ENCODE measurements at regions not wholly inside any gene's neighbourhood (a gene's known extent, or its start where the extent isn't known, plus 50 kb on each side); places are given as distances from the start of the nearest gene placed in this dataset.
A peak's percentile ranks its signal among the peaks of the same experiment; 100 is the strongest.
"Not testable (repeated sequence)": the region's sequence is repeated elsewhere in the genome, so short reads cannot be mapped to it uniquely, and the experiment has no call there.

DNA sequence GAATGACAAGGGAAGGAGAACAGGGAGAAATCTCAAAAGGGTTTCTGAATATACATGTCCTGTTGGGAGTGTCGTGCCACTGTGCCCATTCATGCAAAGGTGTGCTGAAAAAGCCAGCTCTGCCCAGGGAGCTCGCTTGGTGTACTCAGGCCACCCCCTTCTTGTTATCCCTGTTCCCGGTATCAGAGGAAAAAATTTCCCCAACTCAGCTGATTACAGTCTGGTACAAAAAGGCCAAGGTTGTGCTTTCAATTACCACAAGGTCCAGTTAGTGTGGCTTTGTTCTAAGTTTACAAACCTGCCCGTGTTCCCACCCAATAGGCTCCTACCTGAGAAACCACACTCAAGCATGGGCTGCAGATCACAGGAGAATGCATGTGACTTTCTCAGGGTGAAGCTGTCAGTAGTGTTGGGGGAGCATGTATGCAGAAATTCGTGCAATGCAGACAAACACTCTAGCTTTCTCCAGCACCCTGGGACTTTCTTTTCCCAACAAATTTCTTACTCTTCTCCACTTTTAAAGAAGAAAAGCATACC is 648.5 kb downstream of the NR2F2 start:
- H3K9me3 Mint-ChIP-seq (ENCODE audit: unreplicated experiment): no peaks in the 10 kb centered on the region
- DNase-seq (ENCODE audit: extremely low spot score, unreplicated experiment): no peak
- no peak overlapping the region for H3K27ac Mint-ChIP-seq (ENCODE audit: unreplicated experiment)

DNA sequence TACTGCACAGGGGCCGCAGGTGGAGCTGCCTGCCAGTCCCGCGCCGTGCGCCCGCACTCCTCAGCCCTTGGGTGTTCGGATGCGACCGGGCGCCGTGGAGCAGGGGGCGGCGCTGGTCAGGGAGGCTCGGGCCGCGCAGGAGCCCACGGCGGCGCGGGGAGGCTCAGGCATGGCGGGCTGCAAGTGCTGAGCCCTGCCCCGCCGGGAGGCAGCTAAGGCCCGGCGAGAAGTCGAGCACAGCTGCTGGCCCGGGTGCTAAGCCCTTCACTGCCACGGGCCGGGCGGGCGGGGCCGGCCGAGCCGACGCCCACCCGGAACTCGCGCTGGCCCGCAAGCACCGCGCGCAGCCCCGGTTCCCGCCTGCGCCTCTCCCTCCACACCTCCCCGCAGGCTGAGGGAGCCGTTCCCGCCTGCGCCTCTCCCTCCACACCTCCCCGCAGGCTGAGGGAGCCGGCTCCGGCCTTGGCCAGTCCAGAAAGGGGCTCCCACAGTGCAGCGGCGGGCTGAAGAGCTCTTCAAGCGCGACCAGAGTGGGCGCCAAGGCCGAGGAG is 653.7 kb downstream of the NR2F2 start:
- H3K4me1 Mint-ChIP-seq (ENCODE audit: unreplicated experiment); H3K27ac Mint-ChIP-seq (ENCODE audit: unreplicated experiment); DNase-seq (ENCODE audit: extremely low spot score, unreplicated experiment); H3K36me3 Mint-ChIP-seq (ENCODE audit: unreplicated experiment): not testable (repeated sequence)
- Mint-ChIP-seq H3K27me3 (ENCODE audit: unreplicated experiment) (peaks cover 15% of the 10 kb centered on the region), H3K9me3 (ENCODE audit: unreplicated experiment) (peaks cover 21% of the 10 kb centered on the region), H3K4me3 (ENCODE audit: unreplicated experiment) (peak overlapping the region; percentile 39)

More for the DNA sequence above, 648.5 kb downstream of the NR2F2 start:
- Mint-ChIP-seq H3K4me1 (ENCODE audit: unreplicated experiment) (no peaks in the 10 kb centered on the region), H3K36me3 (ENCODE audit: unreplicated experiment) (no peaks in the 10 kb centered on the region), H3K4me3 (ENCODE audit: unreplicated experiment) (no peak overlapping the region), H3K27me3 (ENCODE audit: unreplicated experiment) (peaks cover 12% of the 10 kb centered on the region)
- TF ChIP-seq, protein P1, sequence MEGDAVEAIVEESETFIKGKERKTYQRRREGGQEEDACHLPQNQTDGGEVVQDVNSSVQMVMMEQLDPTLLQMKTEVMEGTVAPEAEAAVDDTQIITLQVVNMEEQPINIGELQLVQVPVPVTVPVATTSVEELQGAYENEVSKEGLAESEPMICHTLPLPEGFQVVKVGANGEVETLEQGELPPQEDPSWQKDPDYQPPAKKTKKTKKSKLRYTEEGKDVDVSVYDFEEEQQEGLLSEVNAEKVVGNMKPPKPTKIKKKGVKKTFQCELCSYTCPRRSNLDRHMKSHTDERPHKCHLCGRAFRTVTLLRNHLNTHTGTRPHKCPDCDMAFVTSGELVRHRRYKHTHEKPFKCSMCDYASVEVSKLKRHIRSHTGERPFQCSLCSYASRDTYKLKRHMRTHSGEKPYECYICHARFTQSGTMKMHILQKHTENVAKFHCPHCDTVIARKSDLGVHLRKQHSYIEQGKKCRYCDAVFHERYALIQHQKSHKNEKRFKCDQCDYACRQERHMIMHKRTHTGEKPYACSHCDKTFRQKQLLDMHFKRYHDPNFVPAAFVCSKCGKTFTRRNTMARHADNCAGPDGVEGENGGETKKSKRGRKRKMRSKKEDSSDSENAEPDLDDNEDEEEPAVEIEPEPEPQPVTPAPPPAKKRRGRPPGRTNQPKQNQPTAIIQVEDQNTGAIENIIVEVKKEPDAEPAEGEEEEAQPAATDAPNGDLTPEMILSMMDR (IDR thresholded peaks at IDR 0.05): no peak

DNA sequence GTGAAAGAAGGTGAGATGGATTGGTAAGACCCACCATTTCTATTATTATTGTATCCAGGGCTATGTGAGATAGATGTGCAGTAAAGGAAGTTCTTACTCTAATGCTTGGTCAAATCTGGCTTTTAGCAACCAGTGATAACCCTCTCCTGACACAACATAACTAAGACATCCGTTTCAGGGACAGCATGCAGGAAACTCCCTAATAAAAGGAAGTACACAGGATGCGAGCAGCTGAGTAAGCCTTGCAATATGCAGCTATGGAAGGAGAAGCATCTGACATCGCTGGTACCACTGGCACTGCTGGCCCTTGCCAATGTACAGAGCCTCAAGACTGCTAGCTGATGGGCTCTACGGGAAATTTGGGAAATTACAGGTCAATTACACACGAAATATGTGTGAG is 662.3 kb downstream of the NR2F2 start:
- Mint-ChIP-seq H3K36me3 (ENCODE audit: unreplicated experiment) (no peaks in the 10 kb centered on the region), H3K4me1 (ENCODE audit: unreplicated experiment) (no peaks in the 10 kb centered on the region), H3K27me3 (ENCODE audit: unreplicated experiment) (no peaks in the 10 kb centered on the region), H3K27ac (ENCODE audit: unreplicated experiment) (no peak overlapping the region), H3K9me3 (ENCODE audit: unreplicated experiment) (peaks cover 13% of the 10 kb centered on the region), H3K4me3 (ENCODE audit: unreplicated experiment) (no peak overlapping the region)
- DNase-seq (ENCODE audit: extremely low spot score, unreplicated experiment): no peak
- TF ChIP-seq, protein P1 (IDR thresholded peaks at IDR 0.05): no peak

DNA sequence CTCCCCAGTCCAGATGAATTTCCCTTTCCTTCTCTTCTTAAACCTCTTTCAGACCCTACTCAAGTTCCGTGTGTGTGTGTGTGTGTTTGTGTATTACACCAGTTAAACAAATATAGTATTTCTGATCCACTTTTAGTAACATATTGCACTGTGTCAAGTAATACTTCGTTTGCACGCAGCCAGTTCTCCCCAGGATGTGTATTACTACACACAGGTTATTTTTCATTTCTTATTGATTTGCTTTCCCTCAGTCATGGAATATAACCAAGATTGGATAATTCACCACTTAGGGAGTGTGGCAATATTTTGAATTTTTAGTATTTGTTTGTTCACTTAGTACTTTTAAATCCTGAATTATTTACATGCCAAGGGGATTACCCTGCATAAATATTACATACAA is 667.0 kb downstream of the NR2F2 start:
- Mint-ChIP-seq H3K4me3 (ENCODE audit: unreplicated experiment) (no peak overlapping the region), H3K27me3 (ENCODE audit: unreplicated experiment) (no peaks in the 10 kb centered on the region), H3K36me3 (ENCODE audit: unreplicated experiment) (no peaks in the 10 kb centered on the region), H3K9me3 (ENCODE audit: unreplicated experiment) (no peaks in the 10 kb centered on the region), H3K4me1 (ENCODE audit: unreplicated experiment) (no peaks in the 10 kb centered on the region), H3K27ac (ENCODE audit: unreplicated experiment) (no peak overlapping the region)
- TF ChIP-seq, protein P1 (IDR thresholded peaks at IDR 0.05): no peak
- no peak for DNase-seq (ENCODE audit: extremely low spot score, unreplicated experiment)

DNA sequence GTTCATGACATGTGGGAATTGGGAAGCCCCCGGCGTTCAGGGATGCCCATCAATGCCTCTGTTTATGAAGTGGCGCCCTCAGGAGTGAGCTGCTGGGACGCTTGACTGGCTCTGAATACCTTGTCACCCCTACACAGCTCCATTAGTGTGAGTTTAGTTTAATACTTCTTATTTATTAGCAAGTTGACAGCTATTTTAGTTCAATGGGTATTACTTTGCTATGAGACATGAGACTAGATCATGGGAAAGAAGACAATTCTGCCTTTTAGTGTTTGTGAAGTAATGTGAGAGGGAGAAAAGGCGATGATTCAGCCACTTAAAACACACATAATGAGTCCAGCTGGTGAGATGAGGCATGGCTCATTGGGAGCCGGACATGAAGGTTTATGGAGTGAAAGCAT is 678.5 kb downstream of the NR2F2 start:
- no peak overlapping the region for H3K27ac Mint-ChIP-seq (ENCODE audit: unreplicated experiment)
- DNase-seq (ENCODE audit: extremely low spot score, unreplicated experiment): no peak
- H3K4me3 Mint-ChIP-seq (ENCODE audit: unreplicated experiment): no peak overlapping the region
- no peaks in the 10 kb centered on the region for H3K27me3 Mint-ChIP-seq (ENCODE audit: unreplicated experiment)
- TF ChIP-seq, protein P1 (IDR thresholded peaks at IDR 0.05): no peak
- H3K36me3 Mint-ChIP-seq (ENCODE audit: unreplicated experiment): no peaks in the 10 kb centered on the region
- peaks cover 2% of the 10 kb centered on the region for H3K4me1 Mint-ChIP-seq (ENCODE audit: unreplicated experiment)
- H3K9me3 Mint-ChIP-seq (ENCODE audit: unreplicated experiment): no peaks in the 10 kb centered on the region

Measured in osteocyte (in vitro differentiated cells).